HG03066 (cell line): ENCODE measurements at regions not wholly inside any gene's neighbourhood (a gene's known extent, or its start where the extent isn't known, plus 50 kb on each side); places are given as distances from the start of the nearest gene placed in this dataset.

Source experiments
- ATAC-seq: cut with Tn5 transposase; IDR thresholded peaks from one replicate; pipeline ENCODE4 v1.9.1; 2021; ENCODE audit warnings: low read depth; ENCODE audit not compliant: unreplicated experiment

DNA sequence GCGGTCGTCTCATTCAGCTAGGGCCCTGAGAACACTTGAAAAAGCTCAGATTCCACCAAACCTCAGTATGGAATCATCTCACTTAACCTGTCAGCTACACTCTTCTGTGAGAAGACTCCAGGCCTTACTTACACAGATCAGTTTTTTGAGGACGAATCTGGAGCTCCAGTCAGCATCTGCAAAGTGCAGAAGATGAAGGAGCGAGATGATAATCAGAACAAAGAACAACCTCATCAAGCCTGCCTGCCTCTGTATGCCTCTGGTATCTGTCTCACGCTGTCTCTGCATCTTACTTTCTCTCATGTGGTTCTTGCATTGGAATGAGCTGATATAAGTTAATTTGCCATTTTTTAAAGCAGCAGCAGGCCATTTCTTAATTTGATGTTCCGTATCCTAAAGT, 444.1 kb upstream of the LRATD1 start:
- ATAC-seq, result no peak

DNA sequence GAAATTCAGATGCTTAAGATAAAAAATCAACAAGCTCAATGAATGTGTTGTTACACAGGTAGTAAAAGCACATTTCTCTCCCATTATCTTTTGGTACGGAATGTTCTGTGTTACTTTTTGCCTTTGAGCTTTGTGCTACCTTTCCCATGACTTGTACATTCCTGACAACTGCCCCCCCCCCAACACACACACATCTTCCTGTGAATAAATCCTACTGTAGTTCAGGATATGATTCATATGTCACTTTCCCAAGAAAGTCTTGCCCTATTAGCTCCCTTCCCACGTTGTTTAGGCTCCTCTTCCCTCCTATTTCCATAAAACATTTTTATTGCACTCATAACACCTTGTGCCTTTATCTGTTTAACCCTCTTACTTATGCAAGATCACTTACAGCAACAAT, 442.6 kb upstream of the LRATD1 start:
- ATAC-seq, result no peak

DNA sequence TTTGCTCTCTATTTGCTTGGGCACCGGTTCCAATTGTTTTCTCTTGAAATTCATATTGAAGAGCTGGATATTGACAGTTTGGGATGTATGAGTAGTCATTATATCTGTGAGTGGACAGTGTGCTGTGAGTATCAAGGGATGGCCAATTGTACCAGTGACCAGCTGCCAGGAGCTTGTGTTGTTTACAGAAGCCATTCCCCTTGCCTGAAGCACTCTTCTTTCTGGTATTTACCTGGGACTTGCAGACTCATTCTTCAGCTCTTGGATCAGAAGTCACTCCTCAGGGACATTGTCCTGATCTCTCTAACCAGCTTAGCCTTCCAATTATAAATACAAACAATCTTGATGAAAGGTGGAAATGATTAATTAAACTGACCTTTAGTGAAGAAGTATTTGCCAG, 438.3 kb upstream of the LRATD1 start:
- ATAC-seq, result no peak

DNA sequence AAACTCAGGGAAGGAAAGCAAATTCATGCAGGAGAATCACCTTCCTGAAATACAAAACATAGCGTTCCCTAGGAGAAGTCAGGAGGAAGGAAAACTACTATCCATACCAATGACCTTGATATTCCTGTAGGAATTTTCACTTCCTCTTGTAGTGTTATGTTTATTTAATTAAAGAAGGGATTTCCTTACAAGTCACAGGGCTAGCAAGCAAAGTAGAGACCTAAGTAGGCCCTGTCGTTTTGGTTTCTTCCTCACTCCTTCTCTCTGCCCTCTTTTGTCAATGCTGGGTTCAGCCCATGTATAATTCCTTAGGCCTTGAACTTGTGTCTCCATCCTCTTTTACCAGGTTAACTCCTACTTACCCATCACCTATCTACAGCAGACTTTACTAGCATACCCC, 435.2 kb upstream of the LRATD1 start:
- ATAC-seq, result no peak

DNA sequence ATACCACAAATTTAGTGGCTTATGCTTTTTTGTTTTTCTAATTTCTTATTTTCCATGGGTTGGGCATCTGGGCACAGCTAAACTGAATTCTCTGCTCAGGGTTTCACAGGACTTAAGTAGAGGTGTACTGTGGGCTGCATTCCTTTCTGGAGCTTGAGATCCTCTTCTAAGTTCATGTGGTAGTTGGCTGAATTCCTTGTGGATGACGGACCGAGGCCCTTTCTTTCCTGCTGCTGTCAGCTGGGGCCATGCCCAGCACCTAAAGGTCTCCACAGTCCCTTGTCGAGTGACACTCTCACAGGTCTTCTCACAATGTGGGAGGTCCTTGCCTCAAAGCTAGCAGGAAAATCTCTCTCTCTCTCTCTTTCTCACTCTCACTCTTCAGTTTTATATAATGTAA, 433.5 kb upstream of the LRATD1 start:
- no peak for ATAC-seq

DNA sequence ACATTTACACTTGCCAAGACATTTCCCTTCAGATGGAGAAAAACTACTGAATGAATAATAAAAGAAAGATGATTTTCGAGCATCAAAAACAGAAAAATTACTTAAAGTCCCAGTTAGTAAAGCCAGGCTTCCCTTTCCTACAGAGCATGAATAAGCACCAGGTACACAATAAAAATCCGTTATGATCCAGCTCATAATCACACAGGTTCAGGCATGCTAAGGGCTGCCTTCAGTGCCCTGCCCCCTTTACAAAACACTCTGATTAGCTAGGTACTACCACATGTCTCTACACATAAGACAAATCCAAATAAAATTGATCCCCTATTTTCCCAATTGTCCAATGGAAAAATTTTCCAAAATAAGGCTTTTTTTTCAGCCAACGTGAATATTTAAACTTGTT, 413.2 kb upstream of the LRATD1 start:
- no peak for ATAC-seq

DNA sequence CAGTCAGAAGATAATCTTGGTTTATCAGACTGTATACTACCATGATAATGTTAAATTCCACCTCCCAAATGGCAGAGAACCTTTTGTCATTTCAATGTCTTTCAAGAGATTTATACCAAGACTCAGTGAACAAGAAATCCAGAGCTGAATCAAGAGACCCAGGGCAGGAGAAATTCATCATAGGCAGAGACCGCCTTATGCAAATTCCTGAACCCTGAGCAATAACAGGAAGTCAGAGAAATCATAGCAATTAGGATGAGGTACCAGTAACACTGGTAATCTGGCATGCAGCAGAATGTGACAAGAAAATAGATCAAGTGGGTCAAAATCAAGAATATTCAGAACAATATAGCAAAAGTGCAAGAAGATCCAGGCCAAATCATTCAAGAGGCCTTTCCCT, 412.4 kb upstream of the LRATD1 start:
- no peak for ATAC-seq

DNA sequence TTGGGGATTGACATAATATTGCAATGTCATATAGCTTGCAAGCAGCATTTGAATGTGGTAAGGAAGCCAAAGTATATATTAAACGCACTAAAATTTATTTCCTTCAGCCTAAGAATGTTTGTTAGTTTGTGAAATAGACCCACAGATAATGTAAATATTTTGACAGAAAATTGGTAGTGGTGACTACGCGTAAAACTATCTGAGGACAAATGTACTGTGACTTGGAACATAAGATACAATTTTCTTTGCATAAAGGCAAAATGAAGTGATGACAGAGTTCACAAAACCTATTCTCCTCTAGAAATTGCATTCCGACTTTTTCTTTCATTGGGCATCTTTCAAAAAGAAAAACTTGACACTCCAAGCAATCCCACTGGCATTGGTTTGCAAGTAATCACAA, 411.1 kb upstream of the LRATD1 start:
- ATAC-seq, result no peak

DNA sequence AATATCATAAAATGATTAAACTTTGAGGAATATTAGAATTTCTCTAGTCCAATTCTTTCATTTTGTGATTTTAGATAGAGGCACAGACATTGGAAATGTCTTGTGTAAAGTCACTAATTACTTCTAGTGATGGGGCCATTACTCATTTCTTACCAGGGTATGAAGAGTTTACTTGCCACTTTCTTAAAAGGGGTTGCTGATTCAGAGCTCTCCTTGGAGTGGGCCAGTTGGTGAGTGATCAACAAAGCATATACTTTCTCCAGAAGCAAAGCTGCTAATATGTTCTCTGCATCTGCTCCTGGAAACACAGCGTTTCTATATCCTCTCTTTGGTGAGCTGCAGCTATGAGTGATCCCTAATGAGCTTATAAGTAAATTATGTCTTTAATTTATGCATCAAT, 408.9 kb upstream of the LRATD1 start:
- no peak for ATAC-seq

DNA sequence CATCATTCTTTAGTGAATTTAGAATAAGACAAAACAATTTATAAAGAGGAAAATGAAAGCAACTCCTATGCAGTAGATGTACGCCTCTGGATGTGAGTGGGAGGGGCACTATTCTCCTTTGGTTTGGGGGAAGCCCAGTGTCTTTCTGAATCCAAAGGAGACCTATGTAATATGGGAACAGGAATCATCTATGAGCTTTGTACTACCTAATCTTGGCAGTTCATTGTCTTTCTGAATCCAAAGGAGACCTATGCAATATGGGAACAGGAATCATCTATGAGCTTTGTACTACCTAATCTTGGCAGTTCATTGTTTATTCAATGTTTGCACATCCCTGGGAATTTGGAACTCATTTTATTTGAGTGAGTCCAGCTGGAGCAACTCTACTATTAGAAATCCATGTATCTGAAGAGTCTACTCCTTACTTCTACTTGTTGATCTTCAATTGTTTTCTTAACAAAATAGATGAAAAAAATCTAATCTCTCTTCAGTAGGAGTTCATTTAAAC, 401.1 kb upstream of the LRATD1 start:
- no peak for ATAC-seq

DNA sequence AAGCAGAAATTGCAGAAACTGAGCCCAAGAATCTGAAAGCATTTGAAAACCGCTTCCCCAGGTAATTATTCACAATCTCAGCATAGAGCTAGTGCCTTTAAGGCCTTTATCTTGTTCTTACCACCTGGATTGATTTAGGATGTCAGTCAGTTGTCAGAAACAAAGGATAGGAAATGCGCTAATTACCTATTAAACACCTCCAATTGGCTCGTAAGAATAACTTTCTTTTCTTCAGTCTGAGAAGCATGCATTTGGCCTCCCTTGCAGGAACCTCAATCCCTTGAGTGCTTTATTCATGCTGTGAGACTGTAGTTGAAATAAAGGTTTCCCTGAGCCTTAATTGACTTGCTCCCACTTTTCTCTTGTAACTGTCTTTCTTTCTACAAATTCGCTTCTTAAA, 400.3 kb upstream of the LRATD1 start:
- no peak for ATAC-seq

DNA sequence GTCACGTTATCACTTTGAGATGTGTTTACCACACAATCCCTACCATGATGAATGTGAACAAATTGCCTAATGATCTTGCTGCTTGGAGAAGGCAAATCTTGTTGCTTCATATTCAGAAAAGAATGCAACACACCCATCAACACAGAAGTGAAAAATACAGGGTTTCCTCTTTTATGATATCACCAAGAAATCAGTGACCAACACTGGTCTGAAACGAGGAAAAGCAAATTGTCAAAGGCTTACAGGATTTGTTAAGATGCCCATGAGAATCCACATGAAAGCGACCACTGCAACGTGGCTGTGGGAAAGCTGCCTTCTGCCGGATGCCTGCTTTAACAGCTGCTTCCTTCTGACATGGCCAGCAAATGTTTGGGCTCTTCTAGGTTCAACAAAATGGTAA, 397.6 kb upstream of the LRATD1 start:
- no peak for ATAC-seq

DNA sequence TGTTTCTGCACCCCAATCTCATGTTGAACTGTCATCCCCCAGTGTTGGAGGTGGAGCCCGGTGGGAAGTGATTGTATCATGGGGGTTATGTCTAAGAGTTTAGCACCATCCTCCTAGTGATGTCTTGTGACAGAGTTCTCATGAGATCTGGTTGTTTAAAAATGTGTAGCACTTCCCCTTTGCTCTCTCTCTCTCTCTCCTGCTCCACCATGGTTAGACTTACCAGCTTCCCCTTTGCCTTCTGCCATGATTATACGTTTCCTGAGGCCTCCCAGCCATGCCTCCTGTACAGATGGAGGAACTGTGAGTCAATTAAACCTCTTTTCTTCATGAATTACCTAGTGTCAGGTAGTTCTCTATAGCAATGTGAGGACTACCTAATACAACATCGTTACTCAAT, 396.9 kb upstream of the LRATD1 start:
- ATAC-seq, result no peak

DNA sequence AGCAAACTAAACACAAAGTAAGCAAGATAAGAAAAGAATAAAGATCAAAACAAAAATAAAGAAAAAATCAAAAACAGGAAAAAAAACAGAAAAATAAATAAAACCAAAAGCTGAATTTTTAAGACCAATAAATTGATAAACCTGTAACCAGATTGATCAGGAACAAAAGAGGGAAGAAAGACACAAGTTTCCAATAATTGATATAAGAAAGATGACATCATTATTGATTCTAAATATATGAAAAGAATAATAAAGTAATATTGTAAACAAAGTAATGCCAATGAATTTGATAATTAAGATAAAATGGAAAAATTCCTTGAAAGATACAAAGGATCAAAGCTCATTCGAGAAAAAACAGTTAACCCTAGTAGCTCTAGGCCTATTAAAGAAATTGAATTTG, 394.6 kb upstream of the LRATD1 start:
- ATAC-seq, result no peak

DNA sequence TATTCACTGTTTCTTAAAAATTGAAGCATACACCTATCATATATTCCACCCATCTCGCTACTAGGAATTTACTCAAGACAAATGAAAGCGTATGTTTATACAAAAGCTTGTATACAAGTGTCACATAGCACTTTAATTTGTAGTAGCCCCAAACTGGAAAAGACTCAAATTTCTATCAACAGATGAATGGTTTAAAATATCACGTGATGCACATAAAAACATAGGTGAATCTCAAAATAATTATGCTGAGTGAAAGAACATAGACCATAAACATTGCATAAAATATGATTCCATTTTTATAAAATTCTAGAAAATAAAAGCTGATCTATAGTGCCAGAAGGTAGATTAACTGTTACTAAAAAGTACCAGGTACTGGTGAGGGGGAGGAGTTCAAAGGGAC, 392.9 kb upstream of the LRATD1 start:
- no peak for ATAC-seq

DNA sequence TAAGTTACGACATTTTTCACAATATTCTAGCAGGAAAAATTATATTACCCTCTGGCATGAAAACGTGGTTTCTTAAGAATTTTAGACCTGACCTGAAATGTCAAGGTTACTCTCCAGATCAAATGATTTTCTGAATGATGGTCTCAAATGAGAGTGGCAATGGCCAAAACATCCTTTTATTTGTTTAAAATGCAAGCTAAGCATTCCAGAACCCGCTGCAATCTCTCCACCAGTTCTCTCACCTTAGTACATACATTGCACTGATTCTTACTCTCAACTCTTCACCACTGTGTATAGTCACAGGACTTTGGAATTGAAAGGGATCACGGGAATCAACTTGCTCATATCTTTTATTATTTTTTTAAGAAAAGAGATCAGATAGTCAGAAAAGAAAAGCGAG, 391.6 kb upstream of the LRATD1 start:
- no peak for ATAC-seq

DNA sequence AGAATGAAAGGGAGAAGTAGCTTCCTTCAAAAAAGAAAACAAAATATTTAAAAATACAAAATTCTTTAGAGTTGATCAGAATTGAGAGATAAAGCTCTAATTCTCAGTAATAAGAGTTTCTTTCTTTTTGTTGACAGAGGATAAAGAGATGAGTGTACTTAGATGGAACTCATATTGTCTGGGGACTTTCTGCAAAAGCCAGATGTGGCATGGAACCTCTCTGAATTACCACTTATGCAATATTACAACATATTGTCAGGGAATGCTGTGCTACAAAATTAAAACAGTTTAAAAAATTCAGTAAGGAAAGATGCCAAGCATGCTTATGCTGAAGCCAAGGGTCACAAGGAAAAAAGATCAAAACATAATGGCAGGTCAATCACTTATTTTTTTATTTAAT, 386.6 kb upstream of the LRATD1 start:
- no peak for ATAC-seq

DNA sequence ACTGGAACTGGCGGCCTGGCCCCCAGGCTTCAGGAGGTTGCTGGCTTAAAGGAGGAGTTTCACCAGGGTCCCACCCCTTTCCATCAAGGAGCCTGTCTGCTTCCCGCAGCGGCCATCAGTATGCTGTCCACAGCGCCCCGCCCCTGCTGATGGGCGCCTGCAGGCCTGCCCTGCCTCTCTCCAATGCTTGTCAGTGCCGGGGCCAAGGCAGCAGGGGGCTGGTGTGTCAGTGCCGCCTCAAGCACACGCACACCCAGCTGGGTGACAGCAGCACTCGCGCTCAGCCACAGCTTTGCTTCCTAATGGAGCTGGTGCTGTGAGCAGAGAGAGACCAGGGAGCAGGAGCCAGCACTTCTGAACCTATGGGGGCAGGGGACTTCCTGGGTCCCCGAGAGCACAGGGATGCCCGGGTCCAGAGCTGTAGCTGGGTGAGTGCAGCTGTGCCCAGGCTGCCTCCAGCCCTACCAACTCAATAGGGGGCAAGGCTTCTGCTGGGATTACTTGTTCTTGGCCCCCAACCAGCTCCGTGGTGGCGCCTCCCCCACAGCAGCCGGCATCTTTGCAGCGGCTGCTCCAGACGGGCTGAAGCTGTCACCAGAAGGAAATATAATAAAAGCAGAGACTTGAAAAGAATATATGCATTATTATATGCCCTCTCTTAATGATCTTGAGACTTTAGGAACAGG, 377.2 kb upstream of the LRATD1 start:
- no peak for ATAC-seq

DNA sequence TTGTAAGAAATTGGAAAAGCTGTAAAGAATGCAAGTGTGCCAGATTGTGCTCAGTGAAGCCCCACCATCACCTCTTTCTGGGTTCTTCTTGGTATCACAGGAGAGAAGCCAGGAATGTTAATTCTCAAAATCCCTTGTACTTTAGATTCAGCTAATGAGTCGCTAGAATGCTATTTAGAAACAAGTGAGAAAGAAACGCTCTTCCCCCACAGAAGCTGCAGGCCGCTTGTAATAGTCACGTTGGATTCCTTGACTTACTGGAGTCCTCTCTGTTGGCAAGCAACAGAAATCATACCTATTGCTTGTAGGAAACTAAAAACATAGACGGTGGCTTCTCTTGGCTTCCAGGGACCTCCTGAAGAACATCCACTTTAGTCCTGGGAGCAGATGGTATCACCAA, 375.6 kb upstream of the LRATD1 start:
- ATAC-seq, result no peak

DNA sequence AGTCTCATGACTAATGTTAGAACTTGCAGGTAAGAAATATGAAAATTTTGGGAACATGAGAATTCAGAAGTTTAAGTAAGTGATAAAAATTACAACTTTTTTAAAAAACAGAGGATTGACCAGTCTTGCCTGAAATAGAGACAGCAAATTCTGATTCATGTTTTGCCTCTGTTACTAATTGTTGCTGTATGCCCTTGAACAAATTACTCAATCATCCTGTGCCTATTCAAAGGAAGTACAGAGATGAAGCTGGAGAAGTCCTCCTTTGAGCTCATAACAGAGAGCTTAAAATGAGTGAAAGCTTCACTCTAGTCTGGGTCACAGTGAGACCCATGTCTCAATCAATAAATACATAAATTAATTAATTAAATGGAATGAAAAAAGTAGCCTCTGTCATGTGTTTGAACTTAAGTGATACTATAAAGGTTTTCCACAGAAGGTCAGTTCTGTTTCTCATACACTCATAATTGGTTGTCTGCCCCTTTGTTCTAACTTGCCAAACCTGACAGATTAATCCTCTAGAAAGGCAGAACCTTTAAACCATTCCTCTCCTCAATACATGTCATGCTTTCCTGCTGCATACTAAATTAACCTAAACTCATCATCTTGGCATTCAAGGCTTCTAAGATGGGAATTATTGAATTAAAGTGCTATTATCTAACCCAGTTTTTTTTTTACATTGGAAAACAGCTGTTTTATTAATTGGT, 374.6 kb upstream of the LRATD1 start:
- ATAC-seq, result no peak

DNA sequence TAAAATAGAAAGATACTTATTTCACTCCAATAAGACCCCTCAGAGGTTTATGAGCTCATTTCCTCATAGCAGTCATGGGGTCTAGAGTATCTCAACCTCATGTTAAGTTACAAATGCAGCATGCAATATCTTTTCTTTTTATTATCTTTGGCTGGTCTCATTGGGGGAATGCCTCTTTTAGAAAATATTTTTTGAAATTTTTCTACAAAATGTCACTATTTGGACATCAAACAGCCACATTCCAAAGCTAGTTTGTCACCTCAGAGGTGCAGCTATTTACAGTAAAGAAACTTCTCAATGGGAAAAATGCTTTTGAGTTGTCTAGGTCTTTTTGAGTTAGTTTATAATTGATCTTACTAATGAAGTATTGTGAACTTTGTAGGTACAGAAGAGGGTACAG, 370.7 kb upstream of the LRATD1 start:
- ATAC-seq, result no peak

DNA sequence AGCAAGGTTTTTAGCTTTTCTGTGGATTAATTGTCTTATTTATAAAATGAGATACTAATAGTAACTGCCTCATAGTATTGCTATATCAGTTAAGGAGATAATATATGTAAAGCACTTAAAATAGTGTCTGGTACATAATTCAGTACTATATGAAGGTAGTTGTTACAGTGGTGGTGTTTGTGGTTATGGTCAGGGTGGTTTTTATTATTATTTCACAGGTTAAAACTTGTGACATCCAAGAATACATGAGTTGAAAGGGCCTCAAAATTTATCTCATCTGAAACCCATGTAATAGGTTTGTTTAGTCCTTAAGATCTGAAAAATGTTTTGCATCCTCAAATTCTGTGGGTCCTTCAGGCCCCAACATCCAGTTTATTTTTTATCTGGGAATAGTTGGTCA, 369.5 kb upstream of the LRATD1 start:
- ATAC-seq, result no peak
